ENCODE measurements at regions not wholly inside any gene's neighbourhood (a gene's known extent, or its start where the extent isn't known, plus 50 kb on each side); places are given as distances from the start of the nearest gene placed in this dataset.

DNA sequence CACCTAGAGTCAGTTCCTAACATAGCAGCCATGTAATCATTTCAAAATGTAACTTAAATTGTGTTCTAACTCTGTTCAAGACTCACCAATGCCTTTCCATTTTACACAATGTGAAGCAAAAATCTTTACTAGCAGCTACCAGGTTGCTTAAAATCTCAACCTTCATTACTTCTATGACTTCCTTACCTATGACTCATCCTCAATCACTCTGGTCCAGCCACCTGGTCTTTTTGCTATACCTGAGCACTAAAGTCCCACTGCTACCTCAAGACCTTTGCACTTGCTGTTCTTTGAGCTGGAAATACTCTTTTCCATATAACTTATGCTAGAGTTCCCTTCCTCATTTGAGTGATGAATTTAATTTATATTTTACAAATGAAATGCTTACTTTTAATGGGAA lies 993.2 kb downstream of the NTRK3 start:
- FAIRE-seq (no peak), DNase-seq (ENCODE audit: low read depth) (peak; percentile 18)
- TF ChIP-seq, protein P1, sequence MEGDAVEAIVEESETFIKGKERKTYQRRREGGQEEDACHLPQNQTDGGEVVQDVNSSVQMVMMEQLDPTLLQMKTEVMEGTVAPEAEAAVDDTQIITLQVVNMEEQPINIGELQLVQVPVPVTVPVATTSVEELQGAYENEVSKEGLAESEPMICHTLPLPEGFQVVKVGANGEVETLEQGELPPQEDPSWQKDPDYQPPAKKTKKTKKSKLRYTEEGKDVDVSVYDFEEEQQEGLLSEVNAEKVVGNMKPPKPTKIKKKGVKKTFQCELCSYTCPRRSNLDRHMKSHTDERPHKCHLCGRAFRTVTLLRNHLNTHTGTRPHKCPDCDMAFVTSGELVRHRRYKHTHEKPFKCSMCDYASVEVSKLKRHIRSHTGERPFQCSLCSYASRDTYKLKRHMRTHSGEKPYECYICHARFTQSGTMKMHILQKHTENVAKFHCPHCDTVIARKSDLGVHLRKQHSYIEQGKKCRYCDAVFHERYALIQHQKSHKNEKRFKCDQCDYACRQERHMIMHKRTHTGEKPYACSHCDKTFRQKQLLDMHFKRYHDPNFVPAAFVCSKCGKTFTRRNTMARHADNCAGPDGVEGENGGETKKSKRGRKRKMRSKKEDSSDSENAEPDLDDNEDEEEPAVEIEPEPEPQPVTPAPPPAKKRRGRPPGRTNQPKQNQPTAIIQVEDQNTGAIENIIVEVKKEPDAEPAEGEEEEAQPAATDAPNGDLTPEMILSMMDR (IDR thresholded peaks at IDR 0.05; ENCODE audit: insufficient read depth, low read length, severe bottlenecking) = no peak
- H3K36me3 ChIP-seq (ENCODE audit: control insufficient read depth, insufficient read depth, low read length) = no peaks in the 10 kb centered on the region
- no peaks in the 10 kb centered on the region for H3K27me3 ChIP-seq (ENCODE audit: control insufficient read depth, insufficient read depth, low read length)
- no peak overlapping the region for H3K4me3 ChIP-seq (ENCODE audit: low read depth, low read length)

DNA sequence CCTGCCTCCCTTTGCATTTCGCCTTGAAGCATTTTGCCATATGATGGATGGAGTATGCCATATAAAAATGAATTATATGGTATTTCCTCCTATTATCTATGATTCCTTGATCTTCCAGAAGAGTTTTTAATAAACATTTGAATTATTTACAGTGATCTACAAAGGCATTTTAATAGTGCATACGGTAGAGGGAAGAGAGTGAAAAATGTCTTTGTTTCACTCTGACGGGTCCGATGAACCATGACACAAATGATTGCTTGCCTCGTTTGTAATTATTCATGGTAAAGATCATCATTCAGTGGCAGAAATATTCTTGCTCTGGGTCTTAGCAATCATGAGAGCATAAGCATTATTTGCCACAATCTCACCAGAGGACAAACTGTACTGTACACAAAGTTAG lies 1010.9 kb downstream of the NTRK3 start:
- FAIRE-seq (no peak), DNase-seq (ENCODE audit: low read depth) (no peak)
- Histone ChIP-seq H3K27me3 (ENCODE audit: control insufficient read depth, insufficient read depth, low read length) (no peaks in the 10 kb centered on the region), H3K36me3 (ENCODE audit: control insufficient read depth, insufficient read depth, low read length) (no peaks in the 10 kb centered on the region), H3K4me3 (ENCODE audit: low read depth, low read length) (no peak overlapping the region)
- TF ChIP-seq, protein P1 (IDR thresholded peaks at IDR 0.05; ENCODE audit: insufficient read depth, low read length, severe bottlenecking) = no peak

DNA sequence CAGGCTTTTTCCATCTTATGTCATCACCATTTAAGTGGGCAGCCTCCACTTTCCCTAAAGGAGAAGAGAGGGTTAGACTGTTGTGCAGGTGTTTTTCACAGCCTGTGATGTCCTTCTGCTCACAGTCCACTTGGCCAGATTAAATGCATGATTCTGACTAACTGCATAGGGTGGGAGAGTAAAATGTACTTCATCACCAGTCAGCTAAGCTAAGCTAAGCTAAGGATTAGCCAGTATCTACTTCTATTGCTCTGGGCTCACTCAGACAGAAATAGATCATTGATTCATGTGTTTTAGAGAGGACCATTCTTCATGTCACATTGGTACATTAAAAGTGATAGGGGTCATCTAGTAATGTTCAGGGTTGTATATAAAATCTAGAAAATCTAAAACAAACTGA lies 1013.1 kb downstream of the NTRK3 start:
- DNase-seq (ENCODE audit: low read depth) (no peak), FAIRE-seq (no peak)
- Histone ChIP-seq H3K27me3 (ENCODE audit: control insufficient read depth, insufficient read depth, low read length) (no peaks in the 10 kb centered on the region), H3K4me3 (ENCODE audit: low read depth, low read length) (no peak overlapping the region), H3K36me3 (ENCODE audit: control insufficient read depth, insufficient read depth, low read length) (no peaks in the 10 kb centered on the region)
- TF ChIP-seq, protein P1 (IDR thresholded peaks at IDR 0.05; ENCODE audit: insufficient read depth, low read length, severe bottlenecking) = no peak

DNA sequence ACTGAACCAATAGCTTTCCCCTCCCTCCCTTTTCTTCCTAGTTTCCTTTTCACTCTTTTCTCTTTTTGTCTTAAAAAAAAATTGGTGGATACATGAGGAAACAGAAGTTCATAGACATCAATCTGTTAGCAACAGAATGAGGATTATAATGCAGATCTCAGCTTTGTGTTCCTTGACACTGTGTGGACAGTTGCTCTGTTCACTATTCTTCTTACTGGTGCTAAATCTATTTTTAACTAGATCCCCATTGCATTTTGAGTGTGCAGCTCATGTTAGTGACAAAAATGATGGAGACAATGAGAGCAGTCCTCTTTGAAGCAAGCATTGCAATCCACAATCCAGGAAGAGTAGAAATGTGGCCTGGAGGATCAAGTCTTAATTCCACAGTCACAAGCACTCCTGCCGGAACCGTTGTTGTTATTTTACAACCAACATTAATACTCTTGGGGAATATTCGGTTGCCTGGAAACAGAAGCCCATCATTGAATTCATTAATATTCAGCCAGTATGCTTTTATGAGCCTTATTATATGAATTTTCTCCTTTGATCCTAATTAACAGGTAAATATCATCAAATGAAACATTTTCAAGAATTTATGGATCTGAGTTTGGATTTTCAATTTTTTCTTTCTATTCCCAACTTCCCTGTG lies 1016.8 kb downstream of the NTRK3 start:
- TF ChIP-seq, protein P1 (IDR thresholded peaks at IDR 0.05; ENCODE audit: insufficient read depth, low read length, severe bottlenecking) = no peak
- no peak overlapping the region for H3K4me3 ChIP-seq (ENCODE audit: low read depth, low read length)
- H3K36me3 ChIP-seq (ENCODE audit: control insufficient read depth, insufficient read depth, low read length) = no peaks in the 10 kb centered on the region
- no peaks in the 10 kb centered on the region for H3K27me3 ChIP-seq (ENCODE audit: control insufficient read depth, insufficient read depth, low read length)
- DNase-seq (ENCODE audit: low read depth) (no peak), FAIRE-seq (no peak)

DNA sequence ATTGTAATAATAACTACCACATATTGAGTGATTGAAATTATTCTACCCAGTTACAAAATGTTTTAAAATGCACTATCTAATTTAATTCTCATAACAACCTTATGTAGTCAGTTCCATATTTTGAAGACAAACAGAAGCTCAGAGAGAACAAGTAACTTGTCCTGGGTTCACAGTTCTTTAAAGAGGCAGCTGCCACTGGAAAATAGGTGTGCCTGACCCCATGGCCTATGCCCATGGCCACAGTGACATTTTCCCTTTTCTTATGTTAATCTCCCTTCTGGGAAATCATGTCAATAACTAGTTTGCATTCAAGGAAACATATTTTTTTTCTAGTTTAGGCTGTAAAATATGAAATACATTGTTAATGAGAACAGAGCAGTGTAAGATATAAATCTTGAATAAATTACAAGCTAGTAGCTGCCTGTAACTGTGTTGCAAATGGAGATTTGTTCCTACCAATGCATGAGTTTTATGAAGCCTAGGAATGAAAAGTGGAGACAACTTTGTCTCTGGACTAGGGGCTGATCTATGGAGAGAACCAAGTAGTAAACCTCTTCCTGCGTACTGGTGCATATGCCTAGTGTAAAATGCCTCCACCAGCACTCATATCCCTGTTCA lies 1018.0 kb downstream of the NTRK3 start:
- Histone ChIP-seq H3K36me3 (ENCODE audit: control insufficient read depth, insufficient read depth, low read length) (no peaks in the 10 kb centered on the region), H3K4me3 (ENCODE audit: low read depth, low read length) (no peak overlapping the region), H3K27me3 (ENCODE audit: control insufficient read depth, insufficient read depth, low read length) (no peaks in the 10 kb centered on the region)
- FAIRE-seq (no peak), DNase-seq (ENCODE audit: low read depth) (no peak)
- TF ChIP-seq, protein P1 (IDR thresholded peaks at IDR 0.05; ENCODE audit: insufficient read depth, low read length, severe bottlenecking) = no peak

DNA sequence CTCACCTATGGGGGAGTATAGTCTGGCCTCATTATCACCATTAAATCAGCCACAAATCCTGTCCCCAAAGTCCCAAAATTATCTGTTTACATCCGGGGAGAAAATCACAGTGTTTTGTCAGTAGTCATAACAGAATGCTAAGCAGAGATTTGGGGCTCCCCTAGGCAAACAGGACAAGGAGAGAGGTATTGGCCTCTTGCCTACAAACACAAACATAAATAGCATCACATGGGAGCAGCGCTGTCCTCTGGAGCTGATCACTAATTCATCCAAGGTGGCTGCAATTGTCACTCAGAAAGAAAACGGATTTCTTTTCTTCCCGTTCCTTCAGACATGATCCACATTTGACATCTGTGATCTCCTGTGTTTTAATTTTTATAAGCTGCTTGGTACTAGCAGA lies 1028.1 kb downstream of the NTRK3 start:
- TF ChIP-seq, protein P1 (IDR thresholded peaks at IDR 0.05; ENCODE audit: insufficient read depth, low read length, severe bottlenecking) = no peak
- no peaks in the 10 kb centered on the region for H3K27me3 ChIP-seq (ENCODE audit: control insufficient read depth, insufficient read depth, low read length)
- no peak for FAIRE-seq
- DNase-seq (ENCODE audit: low read depth) = no peak
- no peaks in the 10 kb centered on the region for H3K36me3 ChIP-seq (ENCODE audit: control insufficient read depth, insufficient read depth, low read length)
- no peak overlapping the region for H3K4me3 ChIP-seq (ENCODE audit: low read depth, low read length)

Measured in bronchial epithelial cell (primary cell).